ENCODE measurements at regions not wholly inside any gene's neighbourhood (a gene's known extent, or its start where the extent isn't known, plus 50 kb on each side); places are given as distances from the start of the nearest gene placed in this dataset.
"Not testable (repeated sequence)": the region's sequence is repeated elsewhere in the genome, so short reads cannot be mapped to it uniquely, and the experiment has no call there.

GRCh38 chr6:14408446-14408845, 290.9 kb downstream of the CD83 start:
- no peak for DNase-seq

GRCh38 chr6:14412026-14412425, 294.5 kb downstream of the CD83 start:
- no peak for DNase-seq

- DNase-seq: no peak
Measured at GRCh38 chr6:14415452-14415851, 297.9 kb downstream of the CD83 start.

GRCh38 chr6:14417377-14417776, 299.8 kb downstream of the CD83 start:
- no peak for DNase-seq

- not testable (repeated sequence) for DNase-seq
Measured at GRCh38 chr6:14419224-14419623, 301.7 kb downstream of the CD83 start.

GRCh38 chr6:14422061-14422460, 304.5 kb downstream of the CD83 start:
- no peak for DNase-seq

- no peak for DNase-seq
Measured at GRCh38 chr6:14422917-14423316, 305.3 kb downstream of the CD83 start.

- DNase-seq: no peak
Measured at GRCh38 chr6:14423330-14423729, 305.8 kb downstream of the CD83 start.

- DNase-seq: no peak
Measured at GRCh38 chr6:14423955-14424354, 306.4 kb downstream of the CD83 start.

GRCh38 chr6:14425805-14426204, 308.2 kb downstream of the CD83 start:
- DNase-seq: no peak

- no peak for DNase-seq
Measured at GRCh38 chr6:14426281-14426680, 308.7 kb downstream of the CD83 start.

- DNase-seq: no peak
Measured at GRCh38 chr6:14428269-14428668, 310.7 kb downstream of the CD83 start.

GRCh38 chr6:14429396-14429795, 311.8 kb downstream of the CD83 start:
- no peak for DNase-seq

- no peak for DNase-seq
Measured at GRCh38 chr6:14430218-14430617, 312.6 kb downstream of the CD83 start.

GRCh38 chr6:14431385-14432330, 314.1 kb downstream of the CD83 start:
- no peak for DNase-seq

GRCh38 chr6:14434916-14435690, 317.5 kb downstream of the CD83 start:
- no peak for DNase-seq

GRCh38 chr6:14436592-14437132, 319.1 kb downstream of the CD83 start:
- no peak for DNase-seq

GRCh38 chr6:14439419-14439818, 321.8 kb downstream of the CD83 start:
- DNase-seq: no peak

GRCh38 chr6:14440215-14440910, 322.8 kb downstream of the CD83 start:
- DNase-seq: no peak

- DNase-seq: no peak
Measured at GRCh38 chr6:14440940-14441781, 323.6 kb downstream of the CD83 start.

GRCh38 chr6:14442242-14442641, 324.7 kb downstream of the CD83 start:
- DNase-seq: no peak

- no peak for DNase-seq
Measured at GRCh38 chr6:14443629-14444268, 326.2 kb downstream of the CD83 start.
